HCT116 (cell line): ENCODE measurements at regions not wholly inside any gene's neighbourhood (a gene's known extent, or its start where the extent isn't known, plus 50 kb on each side); places are given as distances from the start of the nearest gene placed in this dataset.
"Not testable (repeated sequence)": the region's sequence is repeated elsewhere in the genome, so short reads cannot be mapped to it uniquely, and the experiment has no call there.

Source experiments
- ATAC-seq: fragments of 200-7000 bp; cut with Tn5 transposase; 2 replicates; pipeline ENCODE4 v1.9.1; 2020; ENCODE audit warnings: mild to moderate bottlenecking, moderate library complexity
- BruUV-seq: library from RNA; stranded (reverse); fragments of 400-500 nt; replicated peaks from 2 replicates; lab custom pipeline; 2021; lab: Mats Ljungman, UMichigan
- CTCF ChIA-PET: fragments of 300-600 bp; sonication (Branson Sonifier 250); formaldehyde crosslinking; loops from one replicate; lab custom pipeline; 2021; ENCODE audit warnings: antibody characterized with exemption; lab: Charles Lee
- POLR2A ChIA-PET: fragments of 300-600, 350-600 bp; sonication (Branson Sonifier 250); formaldehyde crosslinking; loops from one replicate; lab custom pipeline; 2021; ENCODE audit warnings: antibody characterized with exemption; lab: Charles Lee
- RAD21 ChIA-PET, 2 experiments: fragments of 300-600 bp; sonication (Branson Sonifier 250); formaldehyde crosslinking; loops; one replicate each; lab custom pipeline; 2023; ENCODE audit warnings: low total read pairs in 2 of 2; ENCODE audit not compliant: uncharacterized antibody in 2 of 2, unreplicated experiment in 2 of 2, low non-redundant PET in 1 of 2; lab: Charles Lee
- DNase-seq: peaks from one replicate; pipeline ENCODE4 v3.0.0-alpha.2; 2010; ENCODE audit warnings: low read depth, low spot score
- H2AFZ ChIP-seq: fragments of 200-600 bp; shearing (Covaris generic), sonication (generic); 2 replicates; pipeline ENCODE4 v1.6.1; 2017; ENCODE audit warnings: low read depth, mixed run types, mixed read lengths, antibody characterized with exemption, low read length; ENCODE audit not compliant: poor library complexity, severe bottlenecking
- H3K27ac ChIP-seq: 2 replicates; pipeline ENCODE4 v1.5.1; 2012; ENCODE audit warnings: low read depth, low read length
- H3K27me3 ChIP-seq: fragments of 200-600 bp; sonication (generic); 2 replicates; pipeline ENCODE4 v1.6.1; 2016; ENCODE audit warnings: mixed run types, low read length, mixed read lengths; ENCODE audit not compliant: insufficient read depth
- H3K36me3 ChIP-seq, 2 experiments: fragments of 200-500 bp in 1 of 2; fragments of 200-600 bp in 1 of 2; sonication (Bioruptor generic) in 1 of 2; sonication (generic) in 1 of 2; 2 replicates each; pipeline versions ENCODE4 v1.5.1 to v1.6.1; 2014 to 2016; ENCODE audit warnings: low read length in 2 of 2, inconsistent platforms in 1 of 2, mixed read lengths in 1 of 2, mixed run types in 1 of 2; ENCODE audit not compliant: insufficient read depth in 2 of 2, control insufficient read depth in 1 of 2
- H3K4me1 ChIP-seq, 2 experiments: fragments of 200-600 bp in 1 of 2; sonication (generic) in 1 of 2; 2 replicates each; pipeline versions ENCODE4 v1.5.1 to v1.6.1; 2012 to 2017; ENCODE audit warnings: low read length in 2 of 2, inconsistent platforms in 1 of 2, mild to moderate bottlenecking in 1 of 2, mixed read lengths in 1 of 2, mixed run types in 1 of 2, moderate library complexity in 1 of 2; ENCODE audit not compliant: insufficient read depth in 2 of 2, control insufficient read depth in 1 of 2
- H3K4me2 ChIP-seq: fragments of 200-600 bp; sonication (generic); 2 replicates; pipeline ENCODE4 v1.6.1; 2017; ENCODE audit warnings: mixed run types, low read length, mixed read lengths
- H3K4me3 ChIP-seq, 2 experiments: fragments of 200-600 bp in 1 of 2; sonication (generic) in 1 of 2; replicated peaks in 1 of 2; 2 replicates each; pipeline ENCODE4 v1.5.1; 2011 to 2016; ENCODE audit warnings: low read length in 2 of 2, control low read depth in 1 of 2, low read depth in 1 of 2, mild to moderate bottlenecking in 1 of 2, mixed read lengths in 1 of 2, mixed run types in 1 of 2
- H3K79me2 ChIP-seq: fragments of 200-600 bp; sonication (generic); 2 replicates; pipeline ENCODE4 v1.6.1; 2017; ENCODE audit warnings: mild to moderate bottlenecking, mixed run types, low read length, moderate library complexity, mixed read lengths; ENCODE audit not compliant: insufficient read depth
- H3K9ac ChIP-seq: fragments of 200-600 bp; sonication (generic); 2 replicates; pipeline ENCODE4 v1.6.1; 2016; ENCODE audit warnings: low read length, mixed read lengths
- H3K9me2 ChIP-seq: fragments of 200-600 bp; sonication (generic), shearing (Covaris generic); 2 replicates; pipeline ENCODE4 v1.6.1; 2017; ENCODE audit warnings: mixed run types, mild to moderate bottlenecking, moderate library complexity; ENCODE audit not compliant: insufficient read depth
- H3K9me3 ChIP-seq, 2 experiments: fragments of 200-500 bp in 1 of 2; fragments of 200-600 bp in 1 of 2; sonication (Bioruptor generic) in 1 of 2; sonication (generic) in 1 of 2; 2 replicates each; pipeline ENCODE4 v1.6.1; 2014 to 2017; ENCODE audit warnings: low read length in 2 of 2, mixed read lengths in 2 of 2, inconsistent platforms in 1 of 2, low read depth in 1 of 2, mild to moderate bottlenecking in 1 of 2, mixed run types in 1 of 2, moderate library complexity in 1 of 2; ENCODE audit not compliant: control insufficient read depth in 1 of 2, insufficient read depth in 1 of 2
- H4K20me1 ChIP-seq: fragments of 200-600 bp; sonication (generic), shearing (Covaris generic); 2 replicates; pipeline ENCODE4 v1.6.1; 2017; ENCODE audit warnings: mixed run types, mild to moderate bottlenecking, moderate library complexity; ENCODE audit not compliant: insufficient read depth
- ATF3 ChIP-seq: IDR thresholded peaks from 2 replicates; pipeline ENCODE4 v1.6.1; 2012
- CBX3 ChIP-seq: IDR thresholded peaks from 2 replicates; pipeline ENCODE4 v1.6.1; 2012; ENCODE audit warnings: low read depth
- CEBPB ChIP-seq: IDR thresholded peaks from 2 replicates; pipeline ENCODE4 v1.6.1; 2012; ENCODE audit warnings: low read depth
- EZH2 ChIP-seq: fragments of 200-600 bp; sonication (generic); IDR thresholded peaks from 2 replicates; pipeline ENCODE4 v1.6.1; 2017; ENCODE audit warnings: antibody characterized with exemption, mixed run types
- JUND ChIP-seq: IDR thresholded peaks from 2 replicates; pipeline ENCODE4 v1.6.1; 2012
- SRF ChIP-seq: IDR thresholded peaks from 2 replicates; pipeline ENCODE4 v1.6.1; 2012; ENCODE audit warnings: low read depth
- YY1 ChIP-seq: IDR thresholded peaks from 2 replicates; pipeline ENCODE4 v1.6.1; 2011; ENCODE audit warnings: low read length, low read depth, moderate library complexity, mild to moderate bottlenecking; ENCODE audit not compliant: insufficient replicate concordance; ENCODE audit errors: extremely low read depth
- ZFX ChIP-seq: fragments of 450-650 bp; IDR thresholded peaks from 2 replicates; pipeline ENCODE4 v1.6.1; 2017
- ZNF274 ChIP-seq: fragments of 200-500 bp; sonication (Bioruptor generic); IDR thresholded peaks from 2 replicates; pipeline ENCODE4 v1.6.1; 2014; ENCODE audit warnings: mild to moderate bottlenecking, low read depth, low read length, inconsistent platforms
- intact Hi-C: fragments of 100-400 bp; cut with micrococcal nuclease; formaldehyde crosslinking; loops from 2 replicates; pipeline ENCODE4 v1.10.0; 2022

GRCh38 chr9:71431931-71432330 is 310.5 kb upstream of the TRPM3 start (continued):
- TF ChIP-seq SRF (no peak), ZNF274 (no peak), EZH2 (no peak), CBX3 (no peak), YY1 (no peak), ZFX (no peak)

- DNase-seq, H3K36me3 ChIP-seq, H3K9me3 ChIP-seq, H3K4me2 ChIP-seq, H3K27ac ChIP-seq, H2AFZ ChIP-seq, H3K9me2 ChIP-seq, CTCF ChIA-PET, H3K4me3 ChIP-seq, intact Hi-C loops, H3K79me2 ChIP-seq, RAD21 ChIA-PET, H4K20me1 ChIP-seq, POLR2A ChIA-PET, BruUV-seq, H3K9ac ChIP-seq, ATAC-seq, H3K4me1 ChIP-seq: not testable (repeated sequence)
- H3K27me3 ChIP-seq, result peaks cover 17% of the 10 kb centered on the region
Measured at GRCh38 chr9:71407341-71407740, 285.9 kb upstream of the TRPM3 start.

GRCh38 chr9:71403106-71403505 is 281.7 kb upstream of the TRPM3 start:
- H4K20me1 ChIP-seq, result no peaks in the 10 kb centered on the region
- H3K4me1 ChIP-seq, result no peaks in the 10 kb centered on the region
- H3K4me2 ChIP-seq, result no peak overlapping the region
- no peak overlapping the region for H2AFZ ChIP-seq
- no peaks in the 10 kb centered on the region for H3K36me3 ChIP-seq
- ATAC-seq, result no peak
- BruUV-seq, result no TSS peak
- peaks cover 30% of the 10 kb centered on the region for H3K27me3 ChIP-seq
- H3K9ac ChIP-seq, result no peak overlapping the region
- intact Hi-C loops, result no loop called here
- no peak overlapping the region for H3K27ac ChIP-seq
- TF ChIP-seq ZNF274 (no peak), JUND (no peak), ATF3 (no peak), CEBPB (no peak)
- no peaks in the 10 kb centered on the region for H3K79me2 ChIP-seq
- no peak overlapping the region for H3K4me3 ChIP-seq
- ChIA-PET RAD21 (no interaction called here), CTCF (no interaction called here), POLR2A (no interaction called here)
- no peak for DNase-seq
- H3K9me2 ChIP-seq, result no peaks in the 10 kb centered on the region
- H3K9me3 ChIP-seq, result no peaks in the 10 kb centered on the region
